ENCODE measurements at regions not wholly inside any gene's neighbourhood (a gene's known extent, or its start where the extent isn't known, plus 50 kb on each side); places are given as distances from the start of the nearest gene placed in this dataset.

DNA sequence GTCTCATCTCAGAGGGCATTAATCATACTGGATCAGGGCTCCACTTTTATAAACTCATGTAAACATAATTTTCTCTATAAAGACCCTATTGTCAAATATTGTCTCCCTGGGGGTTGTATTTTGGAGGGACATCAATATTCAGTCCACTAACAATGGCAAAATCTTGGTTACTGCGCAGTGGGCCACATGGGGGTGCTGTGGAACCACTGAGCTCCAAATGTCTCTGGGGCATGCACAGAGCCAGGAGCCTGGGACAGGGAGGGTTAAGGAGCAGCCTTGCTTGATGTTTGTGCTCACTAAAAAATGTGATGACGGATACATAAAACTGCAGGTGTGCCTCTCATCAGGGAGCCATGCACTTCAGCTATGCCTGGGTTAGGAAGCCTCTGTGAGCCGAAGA, 62.1 kb upstream of the PRSS58 start:
- TF ChIP-seq, protein P1, sequence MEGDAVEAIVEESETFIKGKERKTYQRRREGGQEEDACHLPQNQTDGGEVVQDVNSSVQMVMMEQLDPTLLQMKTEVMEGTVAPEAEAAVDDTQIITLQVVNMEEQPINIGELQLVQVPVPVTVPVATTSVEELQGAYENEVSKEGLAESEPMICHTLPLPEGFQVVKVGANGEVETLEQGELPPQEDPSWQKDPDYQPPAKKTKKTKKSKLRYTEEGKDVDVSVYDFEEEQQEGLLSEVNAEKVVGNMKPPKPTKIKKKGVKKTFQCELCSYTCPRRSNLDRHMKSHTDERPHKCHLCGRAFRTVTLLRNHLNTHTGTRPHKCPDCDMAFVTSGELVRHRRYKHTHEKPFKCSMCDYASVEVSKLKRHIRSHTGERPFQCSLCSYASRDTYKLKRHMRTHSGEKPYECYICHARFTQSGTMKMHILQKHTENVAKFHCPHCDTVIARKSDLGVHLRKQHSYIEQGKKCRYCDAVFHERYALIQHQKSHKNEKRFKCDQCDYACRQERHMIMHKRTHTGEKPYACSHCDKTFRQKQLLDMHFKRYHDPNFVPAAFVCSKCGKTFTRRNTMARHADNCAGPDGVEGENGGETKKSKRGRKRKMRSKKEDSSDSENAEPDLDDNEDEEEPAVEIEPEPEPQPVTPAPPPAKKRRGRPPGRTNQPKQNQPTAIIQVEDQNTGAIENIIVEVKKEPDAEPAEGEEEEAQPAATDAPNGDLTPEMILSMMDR (IDR thresholded peaks at IDR 0.05) = no peak
- H3K27me3 ChIP-seq = no peaks in the 10 kb centered on the region
- no peaks in the 10 kb centered on the region for H3K9me3 ChIP-seq
- no peaks in the 10 kb centered on the region for H3K4me1 ChIP-seq (ENCODE audit: control insufficient read depth in 1 of 2, insufficient read depth in 1 of 2, low read depth in 1 of 2, low read length in 1 of 2)
- H3K36me3 ChIP-seq = no peaks in the 10 kb centered on the region
- H3K4me3 ChIP-seq (ENCODE audit: low read depth in 1 of 2, low read length in 1 of 2) = no peak overlapping the region
- H3K27ac ChIP-seq = no peak overlapping the region

DNA sequence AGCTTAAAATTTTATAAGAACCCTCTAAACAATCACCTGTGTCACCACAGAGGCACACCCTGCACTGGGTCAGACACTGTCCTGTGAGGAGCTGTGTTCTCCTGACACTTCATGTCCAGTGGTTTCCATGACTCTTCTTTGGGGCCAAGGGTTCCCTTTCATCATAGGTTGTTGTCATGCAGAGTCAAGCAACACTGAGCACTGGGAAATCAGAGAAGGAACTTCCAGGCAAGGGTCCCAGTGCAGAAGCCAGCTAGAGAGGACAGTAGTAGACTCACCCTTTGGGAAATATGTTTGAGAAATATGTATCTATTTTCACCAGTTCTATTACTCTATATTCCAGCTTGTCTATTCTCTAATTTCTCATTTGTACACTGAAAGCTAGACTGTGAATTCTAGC, 56.4 kb upstream of the PRSS58 start:
- TF ChIP-seq, protein P1 (IDR thresholded peaks at IDR 0.05) = no peak
- peaks cover 0 to 5% of the 10 kb centered on the region in 2 experiments for H3K4me1 ChIP-seq (ENCODE audit: control insufficient read depth in 1 of 2, insufficient read depth in 1 of 2, low read depth in 1 of 2, low read length in 1 of 2)
- H3K9me3 ChIP-seq = no peaks in the 10 kb centered on the region
- no peak overlapping the region for H3K4me3 ChIP-seq (ENCODE audit: low read depth in 1 of 2, low read length in 1 of 2)
- H3K36me3 ChIP-seq = no peaks in the 10 kb centered on the region
- no peak overlapping the region for H3K27ac ChIP-seq
- no peaks in the 10 kb centered on the region for H3K27me3 ChIP-seq

DNA sequence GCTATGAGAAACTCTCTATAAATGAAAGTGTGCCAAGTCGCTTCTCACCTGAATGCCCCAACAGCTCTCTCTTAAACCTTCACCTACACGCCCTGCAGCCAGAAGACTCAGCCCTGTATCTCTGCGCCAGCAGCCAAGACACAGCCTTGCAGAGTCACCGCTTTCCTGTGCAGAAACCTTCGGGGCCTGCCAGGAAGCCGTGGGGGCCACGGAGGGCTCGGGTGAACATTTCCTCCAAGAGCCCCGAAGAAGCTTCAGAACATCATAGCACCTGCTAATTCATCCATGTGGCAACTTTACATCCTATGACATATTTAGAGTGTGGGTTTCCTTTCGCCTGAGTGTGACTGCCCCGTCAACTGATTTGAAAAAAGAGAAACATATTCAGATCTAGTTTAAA, 55.7 kb upstream of the PRSS58 start:
- H3K4me3 ChIP-seq (ENCODE audit: low read depth in 1 of 2, low read length in 1 of 2) = no peak overlapping the region
- TF ChIP-seq, protein P1 (IDR thresholded peaks at IDR 0.05) = no peak
- H3K27ac ChIP-seq = no peak overlapping the region
- no peaks in the 10 kb centered on the region for H3K36me3 ChIP-seq
- no peaks in the 10 kb centered on the region for H3K9me3 ChIP-seq
- peaks cover 0 to 5% of the 10 kb centered on the region in 2 experiments for H3K4me1 ChIP-seq (ENCODE audit: control insufficient read depth in 1 of 2, insufficient read depth in 1 of 2, low read depth in 1 of 2, low read length in 1 of 2)
- H3K27me3 ChIP-seq = no peaks in the 10 kb centered on the region

DNA sequence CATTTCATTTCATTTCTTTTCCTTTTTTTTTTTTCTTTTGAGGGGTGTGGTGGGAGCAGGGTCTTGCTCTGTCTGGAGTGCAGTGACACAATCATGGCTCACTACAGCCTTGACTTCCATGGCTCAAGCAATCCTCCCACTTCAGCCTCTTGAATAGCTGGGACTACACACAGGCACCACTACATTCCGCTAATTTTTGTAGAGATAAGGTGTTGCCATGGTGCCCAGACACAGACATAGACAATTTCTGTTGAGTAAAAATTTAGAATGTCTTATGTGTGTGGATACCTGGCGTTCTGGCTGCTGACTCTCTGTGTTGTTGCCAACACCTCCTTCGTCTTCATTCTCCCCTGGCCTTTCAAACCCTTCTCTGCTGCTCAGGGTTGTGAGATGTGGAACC, 54.0 kb upstream of the PRSS58 start:
- TF ChIP-seq, protein P1 (IDR thresholded peaks at IDR 0.05) = no peak
- no peaks in the 10 kb centered on the region for H3K36me3 ChIP-seq
- peaks cover 0 to 5% of the 10 kb centered on the region in 2 experiments for H3K4me1 ChIP-seq (ENCODE audit: control insufficient read depth in 1 of 2, insufficient read depth in 1 of 2, low read depth in 1 of 2, low read length in 1 of 2)
- no peaks in the 10 kb centered on the region for H3K27me3 ChIP-seq
- no peaks in the 10 kb centered on the region for H3K9me3 ChIP-seq
- no peak overlapping the region for H3K4me3 ChIP-seq (ENCODE audit: low read depth in 1 of 2, low read length in 1 of 2)
- no peak overlapping the region for H3K27ac ChIP-seq

DNA sequence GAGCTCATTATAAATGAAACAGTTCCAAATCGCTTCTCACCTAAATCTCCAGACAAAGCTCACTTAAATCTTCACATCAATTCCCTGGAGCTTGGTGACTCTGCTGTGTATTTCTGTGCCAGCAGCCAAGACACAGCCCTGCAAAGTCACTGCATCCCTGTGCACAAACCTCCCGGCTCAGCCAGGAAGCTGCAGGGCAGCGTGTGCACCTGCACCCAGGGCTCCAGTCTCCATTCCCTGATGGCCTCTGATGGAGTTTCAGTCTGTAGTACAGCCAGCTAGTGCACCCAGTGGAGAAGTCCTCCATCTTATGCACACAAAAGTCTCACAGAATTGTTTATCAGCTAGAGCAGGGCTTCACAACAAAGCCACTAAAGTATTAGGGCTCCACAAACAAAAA, 51.1 kb upstream of the PRSS58 start:
- H3K27ac ChIP-seq = no peak overlapping the region
- H3K36me3 ChIP-seq = no peaks in the 10 kb centered on the region
- no peaks in the 10 kb centered on the region for H3K27me3 ChIP-seq
- peaks cover 0 to 5% of the 10 kb centered on the region in 2 experiments for H3K4me1 ChIP-seq (ENCODE audit: control insufficient read depth in 1 of 2, insufficient read depth in 1 of 2, low read depth in 1 of 2, low read length in 1 of 2)
- no peak overlapping the region for H3K4me3 ChIP-seq (ENCODE audit: low read depth in 1 of 2, low read length in 1 of 2)
- TF ChIP-seq, protein P1 (IDR thresholded peaks at IDR 0.05) = no peak
- H3K9me3 ChIP-seq = no peaks in the 10 kb centered on the region

DNA sequence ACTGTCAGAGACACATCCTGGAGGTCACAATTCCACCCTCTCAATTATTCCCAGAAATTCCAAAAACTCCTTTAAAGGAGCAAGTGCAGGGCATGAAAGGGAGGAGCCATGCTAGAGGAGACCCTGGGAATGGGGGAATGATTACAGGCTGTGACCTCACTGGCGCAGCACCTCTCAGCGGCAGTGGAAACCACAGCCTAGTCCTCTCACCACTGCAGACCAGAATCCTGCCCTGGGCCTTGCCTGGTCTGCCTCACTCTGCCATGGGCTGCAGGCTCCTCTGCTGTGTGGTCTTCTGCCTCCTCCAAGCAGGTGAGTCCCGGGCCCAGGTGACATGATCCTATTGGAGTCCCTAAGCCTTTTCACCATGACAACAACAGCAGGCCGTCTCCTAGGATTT, 50.5 kb upstream of the PRSS58 start:
- Histone ChIP-seq H3K27ac (no peak overlapping the region), H3K4me1 (ENCODE audit: control insufficient read depth in 1 of 2, insufficient read depth in 1 of 2, low read depth in 1 of 2, low read length in 1 of 2) (peaks cover 0 to 1% of the 10 kb centered on the region in 2 experiments), H3K9me3 (no peaks in the 10 kb centered on the region), H3K27me3 (no peaks in the 10 kb centered on the region), H3K4me3 (ENCODE audit: low read depth in 1 of 2, low read length in 1 of 2) (no peak overlapping the region), H3K36me3 (no peaks in the 10 kb centered on the region)
- TF ChIP-seq, protein P1 (IDR thresholded peaks at IDR 0.05) = no peak

Measured in neutrophil (primary cell).